ENCODE measurements at regions not wholly inside any gene's neighbourhood (a gene's known extent, or its start where the extent isn't known, plus 50 kb on each side); places are given as distances from the start of the nearest gene placed in this dataset.

GRCh38 chr1:57857809-57858208 lies 433.9 kb upstream of the DAB1 start:
- no peaks in the 10 kb centered on the region for H3K36me3 Mint-ChIP-seq (ENCODE audit: low read depth)
- H3K4me3 Mint-ChIP-seq (ENCODE audit: unreplicated experiment): no peak overlapping the region
- H3K9me3 Mint-ChIP-seq (ENCODE audit: low read depth): no peaks in the 10 kb centered on the region
- no peak for DNase-seq (ENCODE audit: low spot score)
- no peaks in the 10 kb centered on the region for H3K4me1 Mint-ChIP-seq (ENCODE audit: low read depth)
- no peaks in the 10 kb centered on the region for H3K27me3 Mint-ChIP-seq (ENCODE audit: low read depth)
- H3K27ac Mint-ChIP-seq (ENCODE audit: unreplicated experiment): no peak overlapping the region
- no peak for TF ChIP-seq CTCF (IDR thresholded peaks at IDR 0.05)

- peaks cover 5% of the 10 kb centered on the region for H3K4me1 Mint-ChIP-seq (ENCODE audit: low read depth)
- H3K9me3 Mint-ChIP-seq (ENCODE audit: low read depth): no peaks in the 10 kb centered on the region
- no peak overlapping the region for H3K27ac Mint-ChIP-seq (ENCODE audit: unreplicated experiment)
- TF ChIP-seq CTCF (IDR thresholded peaks at IDR 0.05): no peak
- H3K36me3 Mint-ChIP-seq (ENCODE audit: low read depth): no peaks in the 10 kb centered on the region
- no peak for DNase-seq (ENCODE audit: low spot score)
- no peak overlapping the region for H3K4me3 Mint-ChIP-seq (ENCODE audit: unreplicated experiment)
- H3K27me3 Mint-ChIP-seq (ENCODE audit: low read depth): no peaks in the 10 kb centered on the region
These were observed 430.6 kb upstream of the DAB1 start for GRCh38 chr1:57854436-57854835.

- H3K27ac Mint-ChIP-seq (ENCODE audit: unreplicated experiment): no peak overlapping the region
- no peak overlapping the region for H3K4me3 Mint-ChIP-seq (ENCODE audit: unreplicated experiment)
- H3K27me3 Mint-ChIP-seq (ENCODE audit: low read depth): no peaks in the 10 kb centered on the region
- H3K4me1 Mint-ChIP-seq (ENCODE audit: low read depth): peaks cover 16% of the 10 kb centered on the region
- no peaks in the 10 kb centered on the region for H3K9me3 Mint-ChIP-seq (ENCODE audit: low read depth)
- H3K36me3 Mint-ChIP-seq (ENCODE audit: low read depth): no peaks in the 10 kb centered on the region
- no peak for DNase-seq (ENCODE audit: low spot score)
- no peak for TF ChIP-seq CTCF (IDR thresholded peaks at IDR 0.05)
These were observed 426.5 kb upstream of the DAB1 start for GRCh38 chr1:57850176-57850940.

GRCh38 chr1:57848406-57848805 lies 424.5 kb upstream of the DAB1 start:
- no peak overlapping the region for H3K4me3 Mint-ChIP-seq (ENCODE audit: unreplicated experiment)
- H3K4me1 Mint-ChIP-seq (ENCODE audit: low read depth): peaks cover 21% of the 10 kb centered on the region
- no peak overlapping the region for H3K27ac Mint-ChIP-seq (ENCODE audit: unreplicated experiment)
- H3K36me3 Mint-ChIP-seq (ENCODE audit: low read depth): no peaks in the 10 kb centered on the region
- H3K27me3 Mint-ChIP-seq (ENCODE audit: low read depth): no peaks in the 10 kb centered on the region
- TF ChIP-seq CTCF (IDR thresholded peaks at IDR 0.05): no peak
- no peaks in the 10 kb centered on the region for H3K9me3 Mint-ChIP-seq (ENCODE audit: low read depth)
- no peak for DNase-seq (ENCODE audit: low spot score)

- Mint-ChIP-seq H3K27ac (ENCODE audit: unreplicated experiment) (no peak overlapping the region), H3K36me3 (ENCODE audit: low read depth) (no peaks in the 10 kb centered on the region), H3K9me3 (ENCODE audit: low read depth) (no peaks in the 10 kb centered on the region), H3K27me3 (ENCODE audit: low read depth) (no peaks in the 10 kb centered on the region), H3K4me3 (ENCODE audit: unreplicated experiment) (no peak overlapping the region), H3K4me1 (ENCODE audit: low read depth) (peaks cover 21% of the 10 kb centered on the region)
- DNase-seq (ENCODE audit: low spot score): no peak
- TF ChIP-seq CTCF (IDR thresholded peaks at IDR 0.05): no peak
These were observed 421.2 kb upstream of the DAB1 start for GRCh38 chr1:57845041-57845440.

Measured in chondrocyte (in vitro differentiated cells).